SU-DHL-6 (cell line): ENCODE measurements at regions not wholly inside any gene's neighbourhood (a gene's known extent, or its start where the extent isn't known, plus 50 kb on each side); places are given as distances from the start of the nearest gene placed in this dataset.

Source experiments
- EZH2phosphoT487 ChIP-seq: fragments of 200-600 bp; sonication (generic), shearing (Covaris generic); conservative IDR thresholded peaks from 2 replicates; pipeline ENCODE4 v1.6.1; 2018; ENCODE audit warnings: mild to moderate bottlenecking, antibody characterized with exemption, low read length, moderate library complexity, mixed read lengths
- TF ChIP-seq, protein P1 (sequence below): fragments of 200-600 bp; sonication (generic); IDR thresholded peaks from one replicate; pipeline ENCODE4 v1.5.1; 2017; ENCODE audit warnings: antibody characterized with exemption, mild to moderate bottlenecking, low read length, moderate library complexity; ENCODE audit not compliant: insufficient read depth, poor library complexity, severe bottlenecking

GRCh38 chr10:28913436-28914237 lies 236.3 kb downstream of the BAMBI start:
- TF ChIP-seq, protein P1, sequence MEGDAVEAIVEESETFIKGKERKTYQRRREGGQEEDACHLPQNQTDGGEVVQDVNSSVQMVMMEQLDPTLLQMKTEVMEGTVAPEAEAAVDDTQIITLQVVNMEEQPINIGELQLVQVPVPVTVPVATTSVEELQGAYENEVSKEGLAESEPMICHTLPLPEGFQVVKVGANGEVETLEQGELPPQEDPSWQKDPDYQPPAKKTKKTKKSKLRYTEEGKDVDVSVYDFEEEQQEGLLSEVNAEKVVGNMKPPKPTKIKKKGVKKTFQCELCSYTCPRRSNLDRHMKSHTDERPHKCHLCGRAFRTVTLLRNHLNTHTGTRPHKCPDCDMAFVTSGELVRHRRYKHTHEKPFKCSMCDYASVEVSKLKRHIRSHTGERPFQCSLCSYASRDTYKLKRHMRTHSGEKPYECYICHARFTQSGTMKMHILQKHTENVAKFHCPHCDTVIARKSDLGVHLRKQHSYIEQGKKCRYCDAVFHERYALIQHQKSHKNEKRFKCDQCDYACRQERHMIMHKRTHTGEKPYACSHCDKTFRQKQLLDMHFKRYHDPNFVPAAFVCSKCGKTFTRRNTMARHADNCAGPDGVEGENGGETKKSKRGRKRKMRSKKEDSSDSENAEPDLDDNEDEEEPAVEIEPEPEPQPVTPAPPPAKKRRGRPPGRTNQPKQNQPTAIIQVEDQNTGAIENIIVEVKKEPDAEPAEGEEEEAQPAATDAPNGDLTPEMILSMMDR: no peak
- TF ChIP-seq EZH2phosphoT487: no peak
